Left cardiac atrium (tissue), 4 donors: ENCODE measurements at regions not wholly inside any gene's neighbourhood (a gene's known extent, or its start where the extent isn't known, plus 50 kb on each side); places are given as distances from the start of the nearest gene placed in this dataset.

Source experiments
- ATAC-seq, 2 donors: fragments of 200-7000 bp; cut with Tn5 transposase; one replicate each; pipeline ENCODE4 v1.9.1; 2020; ENCODE audit warnings: mild to moderate bottlenecking in 2 of 2, moderate library complexity in 2 of 2
- DNase-seq: peaks from one replicate; pipeline ENCODE4 v3.0.0-alpha.2; 2020
- intact Hi-C, 2 donors: fragments of 100-400 bp; cut with DNase I; formaldehyde crosslinking; loops; one replicate each; pipeline versions ENCODE4 v1.14.1 to v1.15.1; 2022 to 2023
- donor health status: DM: no; HTN: yes; CAD: no.
- donor health status: DM: no; HTN: yes; CAD: no; lungs with severe emphysema.
- donor health status: DM: yes; HTN: yes; CAD: no.
- donor health status: Dilated cardiomyopathy.

DNA sequence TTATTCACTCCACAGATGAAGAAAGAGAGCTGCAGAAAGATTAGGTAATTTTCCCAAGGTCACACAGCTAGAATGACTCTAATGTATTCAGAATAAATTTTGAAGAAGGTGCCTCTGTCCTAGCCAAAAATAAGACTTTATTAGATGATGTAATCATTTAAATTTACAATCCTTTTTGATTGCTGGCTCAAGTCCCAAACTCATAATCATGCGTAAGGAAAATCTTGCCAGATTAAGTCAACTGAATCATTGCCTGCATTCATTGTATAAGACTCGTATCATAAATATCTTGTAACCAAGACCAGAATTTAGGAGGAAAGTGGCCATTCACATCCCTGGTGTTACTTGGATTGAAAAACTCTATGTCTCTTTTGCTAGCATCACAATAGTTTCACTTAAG is 53.1 kb upstream of the STK39 start:
- DNase-seq (no peak), ATAC-seq (no peak)
- intact Hi-C loops, result no loop called here

- intact Hi-C loops, result no loop called here
- ATAC-seq, result no peak
Observed at GRCh38 chr2:168304024-168304681, 56.8 kb upstream of the STK39 start.

DNA sequence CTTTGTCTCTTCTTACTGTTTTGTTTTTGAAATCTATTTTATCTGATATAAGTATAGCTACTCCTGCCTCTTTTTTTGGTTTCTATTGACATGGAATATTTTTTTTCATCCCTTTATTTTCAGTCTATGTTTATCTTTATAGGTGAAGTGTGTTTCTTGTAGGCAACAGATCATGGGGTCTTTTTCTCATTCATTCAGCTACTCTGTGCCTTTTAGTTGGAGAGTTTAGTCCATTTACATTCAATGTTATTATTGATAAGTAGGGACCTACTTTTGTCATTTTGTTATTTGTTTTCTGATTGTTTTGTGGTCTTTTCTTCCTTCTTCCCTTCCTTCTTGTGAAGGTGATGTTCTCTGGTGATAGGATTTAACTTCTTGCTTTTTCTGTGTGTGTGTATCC is 60.0 kb upstream of the STK39 start:
- intact Hi-C loops, result no loop called here
- DNase-seq (no peak), ATAC-seq (no peak)

More at GRCh38 chr2:168304024-168304681, 56.8 kb upstream of the STK39 start:
- DNase-seq, result no peak

DNA sequence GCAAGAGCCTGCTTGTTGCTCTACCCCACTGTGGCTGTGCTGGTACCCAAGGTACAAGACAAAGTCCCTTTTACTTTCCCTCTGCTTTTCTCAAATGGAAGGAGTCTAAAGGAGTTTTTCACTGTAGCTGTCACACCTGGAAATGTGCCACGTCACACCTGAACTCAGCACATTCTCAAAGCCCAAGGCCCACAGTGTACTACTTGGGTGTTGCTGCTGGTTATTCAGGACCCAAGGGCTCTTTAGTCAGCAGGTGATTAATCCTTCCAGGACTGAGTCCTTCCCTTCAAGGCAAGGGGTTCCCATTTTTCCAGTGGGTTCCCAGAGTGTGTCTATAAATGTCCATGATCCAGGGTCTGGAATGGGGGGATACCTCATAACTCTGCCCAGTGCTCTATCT is 63.2 kb upstream of the STK39 start:
- intact Hi-C loops, result loop anchor here in 1 of 2 donors (10.0 kb wide), 1 partner anchor 176 kb away; no protein-coding TSS in a partner anchor
- ATAC-seq (no peak), DNase-seq (no peak)

DNA sequence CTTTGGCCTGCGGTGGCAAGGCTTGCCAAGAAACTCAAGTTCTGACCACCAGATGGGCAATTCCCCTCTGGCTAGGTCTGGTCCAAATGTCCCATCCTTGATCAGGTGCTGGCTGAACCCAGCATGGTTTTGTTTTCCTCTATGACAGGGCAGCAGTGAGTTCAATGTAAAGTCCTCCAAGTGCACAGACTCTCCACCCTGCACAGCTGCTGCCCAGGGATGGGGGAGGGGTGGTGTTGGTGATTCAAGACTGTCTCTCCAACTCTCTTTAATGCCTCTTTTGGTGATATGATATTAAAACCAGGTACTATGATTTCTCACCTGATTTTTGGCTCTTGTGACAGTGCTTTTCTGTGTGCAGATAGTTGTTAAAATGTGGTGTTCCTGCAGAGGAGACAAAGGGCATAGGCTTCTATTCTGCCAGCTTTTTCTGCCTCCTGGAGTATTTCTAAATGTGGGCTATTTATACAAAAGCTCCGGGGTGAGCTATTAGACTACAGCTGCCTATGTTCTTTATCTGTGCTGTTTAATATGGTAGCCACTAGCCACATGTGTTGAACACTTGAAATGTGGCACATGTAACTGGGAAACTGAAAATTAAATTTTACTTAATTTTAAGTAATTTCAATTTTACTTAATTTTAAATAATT is 64.0 kb upstream of the STK39 start:
- DNase-seq, result no peak
- intact Hi-C loops, result loop anchor here in 1 of 2 donors (10.0 kb wide), 1 partner anchor 177 kb away; no protein-coding TSS in a partner anchor
- peak in 1 of 2 donors; percentile 27 for ATAC-seq

- intact Hi-C loops, result loop anchor here in 1 of 2 donors (10.0 kb wide), 1 partner anchor 177 kb away; no protein-coding TSS in a partner anchor
- DNase-seq (no peak), ATAC-seq (no peak)
Observed at GRCh38 chr2:168312036-168312822, 64.8 kb upstream of the STK39 start.

GRCh38 chr2:168314236-168314635 is 66.8 kb upstream of the STK39 start:
- no peak for ATAC-seq
- intact Hi-C loops, result loop anchor here in 1 of 2 donors (10.0 kb wide), 1 partner anchor 179 kb away; no protein-coding TSS in a partner anchor
- DNase-seq, result no peak

DNA sequence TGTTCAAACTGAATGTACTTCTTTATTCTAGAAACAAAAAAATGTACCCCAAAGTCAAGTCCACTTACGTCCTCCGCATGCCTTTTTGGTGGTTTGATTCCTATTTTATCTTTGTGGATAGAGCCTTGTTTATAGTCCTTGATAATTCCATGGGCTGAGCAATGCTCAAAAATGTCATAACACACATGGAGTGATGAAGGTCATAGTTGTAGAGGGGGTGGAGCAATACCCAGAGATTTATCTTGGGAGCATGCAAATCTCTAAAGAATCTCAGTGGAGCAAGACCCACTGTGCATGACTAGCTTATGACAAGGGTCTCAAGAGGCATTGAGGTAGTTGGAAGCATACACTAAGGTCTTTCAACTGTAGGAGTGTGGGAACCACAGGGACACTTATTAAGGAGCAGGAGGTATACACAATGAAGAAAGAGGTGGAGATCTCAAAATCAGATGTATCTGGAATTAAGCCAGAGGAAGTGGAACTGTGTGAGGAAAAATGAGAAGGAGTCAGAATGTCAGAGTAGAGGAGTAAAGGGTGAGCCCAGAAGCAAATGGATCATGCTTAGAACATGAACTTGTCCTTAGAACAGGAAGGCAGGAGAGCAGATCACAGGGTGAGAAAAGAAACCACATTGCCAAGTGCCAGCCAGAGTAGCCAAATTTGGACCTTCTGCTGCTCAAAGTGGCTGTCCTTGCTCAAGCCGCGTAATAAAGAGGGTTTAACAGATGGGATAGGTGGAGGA is 68.1 kb upstream of the STK39 start:
- intact Hi-C loops, result loop anchor here in 1 of 2 donors (10.0 kb wide), 1 partner anchor 181 kb away; no protein-coding TSS in a partner anchor
- DNase-seq (no peak), ATAC-seq (peak in 1 of 2 donors; percentile 25)

- peak; percentile 27 to 65 for ATAC-seq
- no peak for DNase-seq
- intact Hi-C loops, result loop anchor here in 1 of 2 donors (10.0 kb wide), 1 partner anchor 181 kb away; no protein-coding TSS in a partner anchor
Observed at GRCh38 chr2:168316073-168316440, 68.7 kb upstream of the STK39 start.

GRCh38 chr2:168317282-168317681 is 69.9 kb upstream of the STK39 start:
- no peak for ATAC-seq
- DNase-seq, result no peak
- intact Hi-C loops, result loop anchor here in 1 of 2 donors (10.0 kb wide), 1 partner anchor 182 kb away; no protein-coding TSS in a partner anchor

DNA sequence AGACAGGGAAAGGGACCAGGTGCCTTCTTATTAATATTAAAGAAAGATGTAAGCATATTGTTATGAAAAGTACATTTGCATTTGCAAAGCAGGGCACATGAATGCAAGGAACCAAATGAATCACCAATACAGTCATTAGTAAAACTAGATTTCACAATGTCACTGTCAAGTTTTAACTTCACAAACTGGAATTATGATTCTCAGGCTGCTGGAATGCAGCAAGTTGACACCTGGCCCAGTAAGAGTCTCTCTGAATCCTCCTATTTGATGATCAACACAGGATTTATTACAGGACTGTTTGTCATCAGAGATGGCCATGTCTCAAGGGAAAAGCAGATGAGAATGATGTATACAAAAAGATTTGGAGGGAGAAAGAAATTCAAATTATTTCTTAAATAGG is 72.9 kb upstream of the STK39 start:
- ATAC-seq, result no peak
- intact Hi-C loops, result no loop called here

DNA sequence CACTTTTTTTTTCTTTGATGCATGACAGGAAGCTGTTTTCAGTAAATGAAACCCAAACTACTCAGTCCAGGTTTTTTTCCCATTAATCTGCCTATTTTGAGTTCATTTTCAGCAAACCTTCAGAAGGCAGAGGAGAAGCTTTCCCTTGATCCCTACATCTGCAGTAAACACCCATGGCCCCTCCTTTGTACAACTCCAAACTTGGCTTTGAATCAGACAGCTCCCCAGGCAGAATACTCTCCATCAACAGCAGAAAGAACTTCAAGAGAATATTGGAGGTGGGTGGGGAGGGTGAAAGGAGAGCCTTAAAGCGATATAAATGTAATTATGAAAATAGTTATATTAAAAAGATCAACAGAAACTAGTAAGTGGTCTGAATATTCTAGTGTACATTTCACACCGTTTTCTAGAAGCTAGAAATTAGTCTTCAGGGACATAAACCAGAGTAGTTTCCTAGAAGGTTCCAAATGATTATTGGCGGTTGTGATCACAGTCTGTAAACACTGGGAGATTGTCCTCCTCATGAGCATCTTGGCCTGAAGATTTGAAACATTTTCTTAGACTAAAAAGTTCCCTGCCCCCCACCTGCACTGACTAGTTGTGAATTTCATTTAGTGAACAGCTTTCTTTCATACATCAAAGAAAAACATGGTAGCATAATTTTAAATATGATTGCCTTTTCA is 75.1 kb upstream of the STK39 start:
- no peak for DNase-seq
- intact Hi-C loops, result no loop called here

More for the DNA sequence above, 72.9 kb upstream of the STK39 start:
- DNase-seq, result no peak

GRCh38 chr2:168323529-168324021 is 76.2 kb upstream of the STK39 start:
- intact Hi-C loops, result no loop called here
- ATAC-seq (no peak), DNase-seq (no peak)

More for the DNA sequence above, 75.1 kb upstream of the STK39 start:
- no peak for ATAC-seq

DNA sequence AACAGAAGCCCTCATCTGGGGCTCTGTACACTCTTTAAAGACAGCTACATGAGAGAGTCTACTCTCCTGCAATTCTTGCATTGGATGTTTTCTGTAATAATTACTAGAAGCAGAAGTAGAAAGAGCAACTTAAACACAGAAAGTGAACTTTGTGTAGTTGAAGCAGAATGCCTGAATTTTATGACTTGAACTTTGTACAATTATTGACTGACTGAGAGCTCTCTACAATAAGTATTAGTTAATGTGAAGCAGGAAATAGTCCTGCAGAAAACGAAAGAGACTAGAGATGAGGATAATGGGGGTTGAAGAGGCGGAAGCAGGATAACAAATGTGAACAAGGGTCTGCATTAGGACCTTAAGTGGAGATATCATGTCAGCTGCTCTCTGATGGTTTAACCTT is 79.2 kb upstream of the STK39 start:
- intact Hi-C loops, result no loop called here
- ATAC-seq (no peak), DNase-seq (no peak)

DNA sequence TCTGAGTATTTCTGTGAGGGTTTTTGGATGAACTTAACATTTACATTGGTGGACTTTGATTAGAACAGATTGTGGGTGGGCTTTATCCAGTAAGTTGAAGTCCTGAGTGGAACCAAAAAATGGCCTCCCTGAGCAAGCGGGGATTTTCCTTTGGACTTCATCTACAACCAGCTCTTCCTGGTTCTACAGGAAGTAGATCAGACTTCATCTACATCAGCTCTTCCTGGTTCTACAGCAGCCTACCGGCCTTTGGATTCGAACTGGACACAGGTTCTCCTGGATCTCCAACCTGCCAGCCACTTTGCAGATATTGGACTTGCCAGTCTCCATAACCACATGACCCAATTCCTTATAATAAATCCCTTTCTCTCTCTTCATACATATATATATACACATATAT is 79.9 kb upstream of the STK39 start:
- intact Hi-C loops, result no loop called here
- DNase-seq, result no peak

DNA sequence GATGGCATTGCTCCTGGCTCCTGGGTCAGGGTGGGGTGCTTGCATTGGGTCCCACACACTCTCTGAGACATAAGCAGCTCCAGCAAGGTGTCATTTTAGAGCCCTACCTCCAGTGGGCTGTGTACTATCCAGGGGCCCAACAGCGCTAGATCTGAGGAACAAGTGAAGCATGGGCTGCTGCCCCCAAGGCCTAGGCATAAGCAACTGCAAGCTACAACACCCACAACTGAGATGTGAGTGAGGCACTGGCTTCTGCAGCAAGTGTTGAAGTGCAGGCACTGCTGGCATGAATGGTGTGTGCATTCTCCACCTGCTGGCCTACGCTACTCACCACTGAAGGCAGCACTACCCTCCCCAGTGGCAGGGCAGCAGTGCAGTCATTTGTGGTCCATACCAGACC is 81.0 kb upstream of the STK39 start:
- DNase-seq, result no peak
- intact Hi-C loops, result no loop called here
- no peak for ATAC-seq

More for the DNA sequence above, 79.9 kb upstream of the STK39 start:
- no peak for ATAC-seq

DNA sequence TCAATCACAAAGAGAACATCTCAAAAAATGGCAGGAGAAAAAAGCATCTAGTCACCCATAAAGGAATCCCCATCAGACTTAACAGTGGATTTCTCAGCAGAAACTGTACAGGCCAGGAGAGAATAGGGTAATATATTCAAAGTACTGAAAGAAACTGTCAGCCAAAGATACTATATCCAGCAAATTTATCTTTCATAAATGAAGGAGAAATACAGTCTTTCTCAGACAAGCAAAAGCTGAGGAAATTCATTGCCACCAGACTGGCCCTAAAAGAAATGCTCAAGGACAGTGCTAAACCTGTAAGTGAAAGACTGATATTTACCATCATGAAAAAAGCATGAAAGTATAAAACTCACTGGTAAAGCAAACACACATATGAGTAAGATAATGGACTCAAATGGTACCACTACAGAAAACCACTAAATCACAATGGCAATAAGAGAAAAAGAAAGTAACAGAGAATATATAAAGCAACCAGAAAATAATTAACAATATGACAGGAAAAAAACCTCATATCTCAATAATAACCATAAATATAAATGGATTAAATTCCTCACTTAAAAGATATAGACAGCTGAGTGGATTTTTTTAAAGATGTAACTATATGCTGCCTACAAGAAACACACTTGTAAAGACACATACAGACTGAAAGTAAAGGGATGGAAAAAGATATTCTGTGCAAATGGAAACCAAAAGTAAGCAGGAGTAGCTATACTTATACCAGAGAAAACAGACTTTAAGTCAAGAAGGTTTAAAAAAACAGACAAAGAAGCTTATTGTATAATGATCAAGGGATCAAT is 83.4 kb upstream of the STK39 start:
- ATAC-seq, result no peak
- DNase-seq, result no peak
- intact Hi-C loops, result no loop called here
